Kidney glomerular epithelial cell (primary cell): ENCODE measurements at regions not wholly inside any gene's neighbourhood (a gene's known extent, or its start where the extent isn't known, plus 50 kb on each side); places are given as distances from the start of the nearest gene placed in this dataset.

Experiments
- DNase-seq: peaks from one replicate; lab custom pipeline; 2025; lab: John Stamatoyannopoulos, UW

GRCh38 chr16:85492295-85492864 lies 120.7 kb upstream of the GSE1 start:
- DNase-seq, result no peak

- DNase-seq, result no peak
These were observed 118.8 kb upstream of the GSE1 start for GRCh38 chr16:85494315-85494714.

- no peak for DNase-seq
These were observed 117.9 kb upstream of the GSE1 start for GRCh38 chr16:85495259-85495658.

GRCh38 chr16:85495823-85496538 lies 117.1 kb upstream of the GSE1 start:
- DNase-seq, result no peak

GRCh38 chr16:85497622-85498314 lies 115.4 kb upstream of the GSE1 start:
- DNase-seq, result no peak

GRCh38 chr16:85498607-85499006 lies 114.5 kb upstream of the GSE1 start:
- DNase-seq, result no peak

GRCh38 chr16:85500220-85500619 lies 112.9 kb upstream of the GSE1 start:
- no peak for DNase-seq

- DNase-seq, result no peak
These were observed 111.2 kb upstream of the GSE1 start for GRCh38 chr16:85501900-85502299.

- no peak for DNase-seq
These were observed 110.8 kb upstream of the GSE1 start for GRCh38 chr16:85502357-85502756.

- no peak for DNase-seq
These were observed 109.4 kb upstream of the GSE1 start for GRCh38 chr16:85503679-85504231.

GRCh38 chr16:85504242-85504641 lies 108.9 kb upstream of the GSE1 start:
- no peak for DNase-seq

GRCh38 chr16:85505794-85506634 lies 107.1 kb upstream of the GSE1 start:
- no peak for DNase-seq

- DNase-seq, result no peak
These were observed 106.5 kb upstream of the GSE1 start for GRCh38 chr16:85506635-85506911.

GRCh38 chr16:85507342-85507741 lies 105.8 kb upstream of the GSE1 start:
- DNase-seq, result no peak

GRCh38 chr16:85508388-85508787 lies 104.7 kb upstream of the GSE1 start:
- no peak for DNase-seq

- DNase-seq, result no peak
These were observed 104.1 kb upstream of the GSE1 start for GRCh38 chr16:85508993-85509392.

- DNase-seq, result no peak
These were observed 103.0 kb upstream of the GSE1 start for GRCh38 chr16:85510041-85510659.

- DNase-seq, result no peak
These were observed 100.9 kb upstream of the GSE1 start for GRCh38 chr16:85511938-85512807.

GRCh38 chr16:85512808-85513115 lies 100.4 kb upstream of the GSE1 start:
- no peak for DNase-seq

- no peak for DNase-seq
These were observed 99.9 kb upstream of the GSE1 start for GRCh38 chr16:85513180-85513579.

- no peak for DNase-seq
These were observed 99.5 kb upstream of the GSE1 start for GRCh38 chr16:85513649-85514048.
